ENCODE measurements at regions not wholly inside any gene's neighbourhood (a gene's known extent, or its start where the extent isn't known, plus 50 kb on each side); places are given as distances from the start of the nearest gene placed in this dataset.

DNA sequence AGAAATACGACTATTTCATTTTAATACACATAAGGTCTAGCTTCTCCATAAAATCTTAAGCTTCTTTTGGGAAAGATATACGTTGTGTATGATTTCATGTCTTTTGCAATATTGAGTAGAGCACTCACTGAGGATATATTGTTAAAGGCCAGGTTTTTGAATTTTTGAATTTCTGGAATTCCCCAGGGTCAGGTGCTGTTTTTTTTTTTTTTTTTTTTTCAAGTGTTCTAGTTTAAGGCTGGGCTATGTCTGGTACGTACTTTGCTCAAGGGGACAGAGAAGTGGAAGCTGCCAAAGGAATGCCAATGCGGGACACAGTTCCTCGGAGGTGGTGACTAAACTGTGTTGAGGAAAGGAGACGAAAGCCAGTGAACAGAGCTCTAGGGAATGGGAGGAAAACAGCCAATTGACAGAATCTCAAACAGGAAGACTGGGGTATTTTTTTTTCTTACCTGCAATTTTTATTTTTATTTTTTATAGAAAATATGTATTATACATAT, 510.5 kb upstream of the CBLB start:
- Histone ChIP-seq H3K4me3 (ENCODE audit: low read depth, low read length) (no peak overlapping the region), H3K36me3 (ENCODE audit: control insufficient read depth, insufficient read depth, low read length) (no peaks in the 10 kb centered on the region), H3K27me3 (ENCODE audit: control insufficient read depth, insufficient read depth, low read length) (no peaks in the 10 kb centered on the region)
- no peak for DNase-seq (ENCODE audit: low read depth)
- ChIA-PET POLR2A (no interaction called here), CTCF (interaction anchor here (1.0 kb wide), 1 partner anchor 231 kb away, joined by 3 read pairs; no protein-coding TSS in a partner anchor)
- TF ChIP-seq, protein P1, sequence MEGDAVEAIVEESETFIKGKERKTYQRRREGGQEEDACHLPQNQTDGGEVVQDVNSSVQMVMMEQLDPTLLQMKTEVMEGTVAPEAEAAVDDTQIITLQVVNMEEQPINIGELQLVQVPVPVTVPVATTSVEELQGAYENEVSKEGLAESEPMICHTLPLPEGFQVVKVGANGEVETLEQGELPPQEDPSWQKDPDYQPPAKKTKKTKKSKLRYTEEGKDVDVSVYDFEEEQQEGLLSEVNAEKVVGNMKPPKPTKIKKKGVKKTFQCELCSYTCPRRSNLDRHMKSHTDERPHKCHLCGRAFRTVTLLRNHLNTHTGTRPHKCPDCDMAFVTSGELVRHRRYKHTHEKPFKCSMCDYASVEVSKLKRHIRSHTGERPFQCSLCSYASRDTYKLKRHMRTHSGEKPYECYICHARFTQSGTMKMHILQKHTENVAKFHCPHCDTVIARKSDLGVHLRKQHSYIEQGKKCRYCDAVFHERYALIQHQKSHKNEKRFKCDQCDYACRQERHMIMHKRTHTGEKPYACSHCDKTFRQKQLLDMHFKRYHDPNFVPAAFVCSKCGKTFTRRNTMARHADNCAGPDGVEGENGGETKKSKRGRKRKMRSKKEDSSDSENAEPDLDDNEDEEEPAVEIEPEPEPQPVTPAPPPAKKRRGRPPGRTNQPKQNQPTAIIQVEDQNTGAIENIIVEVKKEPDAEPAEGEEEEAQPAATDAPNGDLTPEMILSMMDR (IDR thresholded peaks at IDR 0.05; ENCODE audit: insufficient read depth, low read depth, low read length) = no peak

- no peaks in the 10 kb centered on the region for H3K27me3 ChIP-seq (ENCODE audit: control insufficient read depth, insufficient read depth, low read length)
- TF ChIP-seq, protein P1 (IDR thresholded peaks at IDR 0.05; ENCODE audit: insufficient read depth, low read depth, low read length) = no peak
- ChIA-PET CTCF (no interaction called here), POLR2A (no interaction called here)
- H3K4me3 ChIP-seq (ENCODE audit: low read depth, low read length) = no peak overlapping the region
- no peaks in the 10 kb centered on the region for H3K36me3 ChIP-seq (ENCODE audit: control insufficient read depth, insufficient read depth, low read length)
- DNase-seq (ENCODE audit: low read depth) = no peak
Measured at GRCh38 chr3:106380232-106380631, 511.4 kb upstream of the CBLB start.

GRCh38 chr3:106381286-106381938, 512.6 kb upstream of the CBLB start:
- no peaks in the 10 kb centered on the region for H3K36me3 ChIP-seq (ENCODE audit: control insufficient read depth, insufficient read depth, low read length)
- TF ChIP-seq, protein P1 (IDR thresholded peaks at IDR 0.05; ENCODE audit: insufficient read depth, low read depth, low read length) = no peak
- no peaks in the 10 kb centered on the region for H3K27me3 ChIP-seq (ENCODE audit: control insufficient read depth, insufficient read depth, low read length)
- ChIA-PET POLR2A (no interaction called here), CTCF (no interaction called here)
- no peak overlapping the region for H3K4me3 ChIP-seq (ENCODE audit: low read depth, low read length)
- DNase-seq (ENCODE audit: low read depth) = no peak

DNA sequence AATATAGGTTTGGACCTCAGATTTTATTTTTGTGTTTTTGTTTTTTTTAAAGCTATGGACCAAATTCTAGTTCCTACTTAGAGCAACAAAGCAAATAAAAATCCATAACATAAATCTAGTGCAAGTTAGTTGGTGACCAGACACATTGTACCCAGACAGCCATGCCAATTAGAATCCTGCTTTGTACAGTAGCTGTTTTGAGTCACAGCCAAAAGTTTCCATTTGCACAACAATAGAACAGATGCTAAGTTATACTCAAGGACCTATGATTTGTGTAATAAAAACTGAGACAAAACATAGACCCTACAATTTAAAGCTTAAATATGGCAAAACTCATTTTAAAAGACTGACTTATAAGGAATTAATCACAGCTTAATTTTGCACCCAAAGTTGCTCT, 513.1 kb upstream of the CBLB start:
- H3K36me3 ChIP-seq (ENCODE audit: control insufficient read depth, insufficient read depth, low read length) = no peaks in the 10 kb centered on the region
- TF ChIP-seq, protein P1 (IDR thresholded peaks at IDR 0.05; ENCODE audit: insufficient read depth, low read depth, low read length) = no peak
- POLR2A ChIA-PET = no interaction called here
- H3K4me3 ChIP-seq (ENCODE audit: low read depth, low read length) = no peak overlapping the region
- CTCF ChIA-PET = no interaction called here
- H3K27me3 ChIP-seq (ENCODE audit: control insufficient read depth, insufficient read depth, low read length) = no peaks in the 10 kb centered on the region
- no peak for DNase-seq (ENCODE audit: low read depth)

- DNase-seq (ENCODE audit: low read depth) = no peak
- ChIA-PET CTCF (no interaction called here), POLR2A (no interaction called here)
- H3K27me3 ChIP-seq (ENCODE audit: control insufficient read depth, insufficient read depth, low read length) = no peaks in the 10 kb centered on the region
- H3K4me3 ChIP-seq (ENCODE audit: low read depth, low read length) = no peak overlapping the region
- TF ChIP-seq, protein P1 (IDR thresholded peaks at IDR 0.05; ENCODE audit: insufficient read depth, low read depth, low read length) = no peak
- H3K36me3 ChIP-seq (ENCODE audit: control insufficient read depth, insufficient read depth, low read length) = no peaks in the 10 kb centered on the region
Measured at GRCh38 chr3:106386050-106386449, 517.2 kb upstream of the CBLB start.
